GM19463 (cell line): ENCODE measurements at regions not wholly inside any gene's neighbourhood (a gene's known extent, or its start where the extent isn't known, plus 50 kb on each side); places are given as distances from the start of the nearest gene placed in this dataset.

ENCODE experiments used
- ATAC-seq: cut with Tn5 transposase; IDR thresholded peaks from one replicate; pipeline ENCODE4 v1.9.1; 2021; ENCODE audit warnings: mild to moderate bottlenecking, moderate library complexity; ENCODE audit not compliant: unreplicated experiment

DNA sequence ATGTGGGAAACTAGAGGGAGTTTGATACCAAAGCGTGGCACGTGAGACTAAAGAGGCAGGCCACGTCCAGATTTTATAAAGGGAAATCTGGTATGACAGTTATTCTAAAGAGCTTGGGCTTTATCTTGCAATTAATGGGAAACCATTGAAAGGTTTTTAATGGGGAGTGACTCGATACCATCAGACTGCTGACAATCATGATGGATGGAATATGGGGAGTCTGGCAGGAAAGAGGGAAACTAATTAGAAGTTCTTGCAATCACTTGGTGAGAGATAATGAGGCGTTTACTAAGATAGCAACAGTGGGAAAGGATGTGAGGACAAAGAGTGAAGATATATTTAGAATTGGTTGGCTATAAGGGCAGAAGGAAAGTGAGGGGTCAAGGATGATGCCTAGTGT is 94.0 kb downstream of the MBL2 start:
- no peak for ATAC-seq

- no peak for ATAC-seq
These were observed 93.5 kb downstream of the MBL2 start for GRCh38 chr10:52679117-52679516.

- ATAC-seq = no peak
These were observed 89.8 kb downstream of the MBL2 start for GRCh38 chr10:52682766-52683165.

GRCh38 chr10:52683776-52684175 is 88.8 kb downstream of the MBL2 start:
- no peak for ATAC-seq

GRCh38 chr10:52688899-52689298 is 83.7 kb downstream of the MBL2 start:
- ATAC-seq = no peak

DNA sequence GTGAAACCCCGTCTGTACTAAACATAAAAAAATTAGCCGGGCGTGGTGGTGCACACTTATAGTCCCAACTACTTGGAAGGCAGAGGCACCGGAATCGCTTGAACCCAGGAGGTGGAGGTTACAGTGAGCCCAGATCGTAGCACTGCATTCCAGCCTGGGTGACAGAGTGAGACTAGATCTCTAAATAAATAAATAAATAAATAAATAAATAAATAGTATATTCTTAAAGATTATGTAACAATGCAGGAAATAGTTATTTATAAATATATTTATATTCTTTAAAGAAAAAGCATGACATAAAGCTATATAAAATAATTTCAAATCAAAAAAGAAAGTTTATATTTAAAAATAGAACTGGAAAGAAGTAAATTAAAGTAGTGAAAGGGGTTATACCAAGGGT is 76.4 kb downstream of the MBL2 start:
- no peak for ATAC-seq

- no peak for ATAC-seq
These were observed 70.9 kb downstream of the MBL2 start for GRCh38 chr10:52701647-52702046.

DNA sequence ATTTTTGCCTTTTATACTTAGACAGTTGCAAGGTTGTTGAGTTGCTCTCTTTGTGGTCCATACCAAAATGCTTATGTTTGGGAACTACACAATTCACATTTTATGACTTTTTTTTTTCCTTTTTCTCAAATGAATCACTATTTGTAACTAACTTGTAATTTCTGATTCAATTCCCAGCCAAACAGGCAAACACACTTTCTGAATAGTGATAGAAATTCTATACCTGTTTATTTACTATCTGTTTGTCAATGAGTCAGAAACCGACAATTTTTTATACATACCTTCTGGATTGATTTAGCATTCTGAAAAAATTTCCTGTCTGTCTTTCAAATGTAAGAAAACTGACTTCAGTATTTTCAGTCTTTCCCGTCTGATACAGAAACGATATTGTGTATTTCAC is 69.1 kb downstream of the MBL2 start:
- ATAC-seq = no peak

DNA sequence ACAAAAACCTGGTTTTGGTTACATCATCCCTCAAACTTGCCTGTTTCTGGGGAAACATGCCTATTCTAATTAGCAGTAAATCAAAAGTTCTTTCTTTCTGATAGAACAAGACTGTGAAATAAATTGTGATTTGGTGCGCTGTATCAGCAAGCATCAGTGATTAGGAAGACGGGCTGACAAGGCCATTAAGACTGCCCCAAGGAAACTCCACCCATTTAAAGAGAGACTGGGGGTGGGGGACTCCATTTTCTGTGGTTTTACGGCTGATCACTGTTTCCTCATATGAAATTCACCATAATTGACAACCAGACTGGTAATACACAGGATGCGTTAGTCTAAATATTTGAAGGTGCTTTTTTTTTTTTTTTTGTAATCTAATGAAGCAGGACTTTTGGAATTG is 68.7 kb downstream of the MBL2 start:
- no peak for ATAC-seq

DNA sequence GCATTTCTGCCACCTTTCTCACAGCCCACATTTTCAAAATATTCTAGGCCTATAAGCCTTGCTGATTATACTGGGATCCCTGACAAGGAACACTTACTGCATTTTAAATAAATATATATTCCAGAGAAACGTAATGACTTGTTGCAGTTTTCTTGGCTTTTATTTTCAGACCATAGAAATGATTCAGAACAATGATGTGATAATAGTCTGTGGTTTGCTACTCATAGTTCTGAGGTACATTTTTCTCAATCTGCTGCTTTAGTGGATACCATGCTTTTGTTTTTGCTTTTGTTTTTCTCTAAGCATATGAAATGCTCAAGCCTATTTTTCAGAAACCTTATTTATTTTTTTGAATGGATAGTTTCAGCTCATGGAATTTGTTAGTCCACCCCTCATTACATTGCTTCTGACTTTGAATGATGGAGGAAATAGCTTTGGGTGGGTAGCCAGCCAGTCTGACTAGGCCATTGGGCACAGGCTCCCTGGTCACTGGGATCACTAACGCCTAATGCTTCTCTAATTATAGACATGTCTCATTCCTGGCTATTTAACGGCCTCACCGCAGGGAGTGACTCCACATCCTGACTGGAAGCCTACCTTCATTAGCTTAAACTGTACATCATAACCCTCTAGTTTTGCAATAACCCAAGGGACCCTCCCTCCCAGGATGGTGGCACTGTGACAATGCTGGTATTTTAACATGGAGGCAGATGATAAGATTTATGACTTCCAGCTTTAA is 66.1 kb downstream of the MBL2 start:
- ATAC-seq = no peak
